ENCODE measurements at regions not wholly inside any gene's neighbourhood (a gene's known extent, or its start where the extent isn't known, plus 50 kb on each side); places are given as distances from the start of the nearest gene placed in this dataset.

GRCh38 chr2:18426174-18426573 lies 134.3 kb downstream of the RDH14 start:
- no peak for DNase-seq (ENCODE audit: low spot score in 2 of 2)
- H3K4me1 Mint-ChIP-seq, result no peaks in the 10 kb centered on the region

GRCh38 chr2:18425210-18425703 lies 135.2 kb downstream of the RDH14 start:
- DNase-seq (ENCODE audit: low spot score in 2 of 2) (no peak), ATAC-seq (ENCODE audit: low read depth) (no peak)
- H3K27ac Mint-ChIP-seq, result no peak overlapping the region
- H3K4me1 Mint-ChIP-seq, result no peaks in the 10 kb centered on the region
- H3K36me3 Mint-ChIP-seq, result no peaks in the 10 kb centered on the region
- H3K4me3 Mint-ChIP-seq, result no peak overlapping the region
- H3K27me3 Mint-ChIP-seq, result peaks cover 2% of the 10 kb centered on the region
- no peaks in the 10 kb centered on the region for H3K9me3 Mint-ChIP-seq

More at GRCh38 chr2:18426174-18426573, 134.3 kb downstream of the RDH14 start:
- H3K27ac Mint-ChIP-seq, result no peak overlapping the region
- no peaks in the 10 kb centered on the region for H3K9me3 Mint-ChIP-seq
- ATAC-seq (ENCODE audit: low read depth), result no peak
- H3K27me3 Mint-ChIP-seq, result peaks cover 5% of the 10 kb centered on the region
- H3K36me3 Mint-ChIP-seq, result no peaks in the 10 kb centered on the region
- no peak overlapping the region for H3K4me3 Mint-ChIP-seq

GRCh38 chr2:18423636-18424035 lies 136.8 kb downstream of the RDH14 start:
- Mint-ChIP-seq H3K9me3 (no peaks in the 10 kb centered on the region), H3K27ac (no peak overlapping the region), H3K4me1 (no peaks in the 10 kb centered on the region), H3K27me3 (peaks cover 4% of the 10 kb centered on the region), H3K36me3 (no peaks in the 10 kb centered on the region), H3K4me3 (no peak overlapping the region)
- ATAC-seq (ENCODE audit: low read depth) (no peak), DNase-seq (ENCODE audit: low spot score in 2 of 2) (no peak)

- Mint-ChIP-seq H3K27ac (no peak overlapping the region), H3K36me3 (no peaks in the 10 kb centered on the region), H3K27me3 (peaks cover 4% of the 10 kb centered on the region), H3K4me1 (no peaks in the 10 kb centered on the region), H3K9me3 (no peaks in the 10 kb centered on the region), H3K4me3 (no peak overlapping the region)
- ATAC-seq (ENCODE audit: low read depth) (no peak), DNase-seq (ENCODE audit: low spot score in 2 of 2) (no peak)
Measured at GRCh38 chr2:18422432-18423165, 137.9 kb downstream of the RDH14 start.

- Mint-ChIP-seq H3K4me1 (no peaks in the 10 kb centered on the region), H3K9me3 (no peaks in the 10 kb centered on the region), H3K4me3 (no peak overlapping the region), H3K36me3 (no peaks in the 10 kb centered on the region), H3K27ac (no peak overlapping the region), H3K27me3 (peaks cover 6% of the 10 kb centered on the region)
- DNase-seq (ENCODE audit: low spot score in 2 of 2) (no peak), ATAC-seq (ENCODE audit: low read depth) (no peak)
Measured at GRCh38 chr2:18413676-18414396, 146.6 kb downstream of the RDH14 start.

- no peaks in the 10 kb centered on the region for H3K36me3 Mint-ChIP-seq
- ATAC-seq (ENCODE audit: low read depth), result no peak
- H3K4me3 Mint-ChIP-seq, result no peak overlapping the region
- peaks cover 6% of the 10 kb centered on the region for H3K27me3 Mint-ChIP-seq
- H3K27ac Mint-ChIP-seq, result no peak overlapping the region
- DNase-seq (ENCODE audit: low spot score in 2 of 2), result no peak
- H3K4me1 Mint-ChIP-seq, result no peaks in the 10 kb centered on the region
- H3K9me3 Mint-ChIP-seq, result no peaks in the 10 kb centered on the region
Measured at GRCh38 chr2:18412980-18413675, 147.3 kb downstream of the RDH14 start.

- no peaks in the 10 kb centered on the region for H3K4me1 Mint-ChIP-seq
- DNase-seq (ENCODE audit: low spot score in 2 of 2) (no peak), ATAC-seq (ENCODE audit: low read depth) (no peak)
- no peaks in the 10 kb centered on the region for H3K36me3 Mint-ChIP-seq
- no peak overlapping the region for H3K27ac Mint-ChIP-seq
- H3K27me3 Mint-ChIP-seq, result peaks cover 6% of the 10 kb centered on the region
- no peaks in the 10 kb centered on the region for H3K9me3 Mint-ChIP-seq
- no peak overlapping the region for H3K4me3 Mint-ChIP-seq
Measured at GRCh38 chr2:18411626-18412025, 148.8 kb downstream of the RDH14 start.

- DNase-seq (ENCODE audit: low spot score in 2 of 2) (no peak), ATAC-seq (ENCODE audit: low read depth) (no peak)
- H3K27me3 Mint-ChIP-seq, result peaks cover 7% of the 10 kb centered on the region
- H3K4me3 Mint-ChIP-seq, result no peak overlapping the region
- H3K27ac Mint-ChIP-seq, result no peak overlapping the region
- no peaks in the 10 kb centered on the region for H3K9me3 Mint-ChIP-seq
- no peaks in the 10 kb centered on the region for H3K36me3 Mint-ChIP-seq
- no peaks in the 10 kb centered on the region for H3K4me1 Mint-ChIP-seq
Measured at GRCh38 chr2:18410543-18410942, 149.9 kb downstream of the RDH14 start.

GRCh38 chr2:18408638-18409037 lies 151.8 kb downstream of the RDH14 start:
- Mint-ChIP-seq H3K4me3 (no peak overlapping the region), H3K36me3 (no peaks in the 10 kb centered on the region), H3K27ac (no peak overlapping the region), H3K27me3 (peaks cover 5% of the 10 kb centered on the region), H3K9me3 (no peaks in the 10 kb centered on the region), H3K4me1 (no peaks in the 10 kb centered on the region)
- ATAC-seq (ENCODE audit: low read depth) (no peak), DNase-seq (ENCODE audit: low spot score in 2 of 2) (no peak)

- Mint-ChIP-seq H3K27ac (no peak overlapping the region), H3K9me3 (no peaks in the 10 kb centered on the region), H3K36me3 (no peaks in the 10 kb centered on the region), H3K4me1 (no peaks in the 10 kb centered on the region), H3K27me3 (peaks cover 6% of the 10 kb centered on the region), H3K4me3 (no peak overlapping the region)
- ATAC-seq (ENCODE audit: low read depth) (no peak), DNase-seq (ENCODE audit: low spot score in 2 of 2) (no peak)
Measured at GRCh38 chr2:18406219-18406618, 154.2 kb downstream of the RDH14 start.

- ATAC-seq (ENCODE audit: low read depth), result no peak
- no peak for DNase-seq (ENCODE audit: low spot score in 2 of 2)
- H3K9me3 Mint-ChIP-seq, result no peaks in the 10 kb centered on the region
- H3K4me1 Mint-ChIP-seq, result no peaks in the 10 kb centered on the region
- H3K4me3 Mint-ChIP-seq, result no peak overlapping the region
- no peaks in the 10 kb centered on the region for H3K36me3 Mint-ChIP-seq
- peaks cover 4% of the 10 kb centered on the region for H3K27me3 Mint-ChIP-seq
- no peak overlapping the region for H3K27ac Mint-ChIP-seq
Measured at GRCh38 chr2:18404708-18405107, 155.7 kb downstream of the RDH14 start.

- no peak for DNase-seq (ENCODE audit: low spot score in 2 of 2)
- Mint-ChIP-seq H3K27me3 (peaks cover 4% of the 10 kb centered on the region), H3K36me3 (no peaks in the 10 kb centered on the region), H3K4me3 (no peak overlapping the region), H3K4me1 (no peaks in the 10 kb centered on the region), H3K9me3 (no peaks in the 10 kb centered on the region), H3K27ac (no peak overlapping the region)
- ATAC-seq (ENCODE audit: low read depth), result no peak
Measured at GRCh38 chr2:18403921-18404522, 156.4 kb downstream of the RDH14 start.

- ATAC-seq (ENCODE audit: low read depth) (no peak), DNase-seq (ENCODE audit: low spot score in 2 of 2) (no peak)
- H3K36me3 Mint-ChIP-seq, result no peaks in the 10 kb centered on the region
- no peak overlapping the region for H3K27ac Mint-ChIP-seq
- no peak overlapping the region for H3K4me3 Mint-ChIP-seq
- H3K9me3 Mint-ChIP-seq, result no peaks in the 10 kb centered on the region
- H3K27me3 Mint-ChIP-seq, result peaks cover 6% of the 10 kb centered on the region
- H3K4me1 Mint-ChIP-seq, result no peaks in the 10 kb centered on the region
Measured at GRCh38 chr2:18402831-18403230, 157.6 kb downstream of the RDH14 start.

- no peak overlapping the region for H3K27ac Mint-ChIP-seq
- DNase-seq (ENCODE audit: low spot score in 2 of 2), result no peak
- H3K4me1 Mint-ChIP-seq, result no peaks in the 10 kb centered on the region
- peaks cover 6% of the 10 kb centered on the region for H3K27me3 Mint-ChIP-seq
- H3K9me3 Mint-ChIP-seq, result no peaks in the 10 kb centered on the region
- no peak for ATAC-seq (ENCODE audit: low read depth)
- H3K36me3 Mint-ChIP-seq, result no peaks in the 10 kb centered on the region
- no peak overlapping the region for H3K4me3 Mint-ChIP-seq
Measured at GRCh38 chr2:18401471-18401870, 159.0 kb downstream of the RDH14 start.

Data from memory B cell (primary cell).